ENCODE measurements at regions not wholly inside any gene's neighbourhood (a gene's known extent, or its start where the extent isn't known, plus 50 kb on each side); places are given as distances from the start of the nearest gene placed in this dataset.
"Not testable (repeated sequence)": the region's sequence is repeated elsewhere in the genome, so short reads cannot be mapped to it uniquely, and the experiment has no call there.

GRCh38 chr20:48025051-48025515 lies 239.8 kb upstream of the SULF2 start:
- DNase-seq (ENCODE audit: low read depth), result peak; percentile 50
- TF ChIP-seq, protein P1, sequence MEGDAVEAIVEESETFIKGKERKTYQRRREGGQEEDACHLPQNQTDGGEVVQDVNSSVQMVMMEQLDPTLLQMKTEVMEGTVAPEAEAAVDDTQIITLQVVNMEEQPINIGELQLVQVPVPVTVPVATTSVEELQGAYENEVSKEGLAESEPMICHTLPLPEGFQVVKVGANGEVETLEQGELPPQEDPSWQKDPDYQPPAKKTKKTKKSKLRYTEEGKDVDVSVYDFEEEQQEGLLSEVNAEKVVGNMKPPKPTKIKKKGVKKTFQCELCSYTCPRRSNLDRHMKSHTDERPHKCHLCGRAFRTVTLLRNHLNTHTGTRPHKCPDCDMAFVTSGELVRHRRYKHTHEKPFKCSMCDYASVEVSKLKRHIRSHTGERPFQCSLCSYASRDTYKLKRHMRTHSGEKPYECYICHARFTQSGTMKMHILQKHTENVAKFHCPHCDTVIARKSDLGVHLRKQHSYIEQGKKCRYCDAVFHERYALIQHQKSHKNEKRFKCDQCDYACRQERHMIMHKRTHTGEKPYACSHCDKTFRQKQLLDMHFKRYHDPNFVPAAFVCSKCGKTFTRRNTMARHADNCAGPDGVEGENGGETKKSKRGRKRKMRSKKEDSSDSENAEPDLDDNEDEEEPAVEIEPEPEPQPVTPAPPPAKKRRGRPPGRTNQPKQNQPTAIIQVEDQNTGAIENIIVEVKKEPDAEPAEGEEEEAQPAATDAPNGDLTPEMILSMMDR (IDR thresholded peaks at IDR 0.05; ENCODE audit: insufficient read depth, low read length, poor library complexity, severe bottlenecking), result no peak
- Histone ChIP-seq H3K36me3 (ENCODE audit: control insufficient read depth, insufficient read depth, low read length) (no peaks in the 10 kb centered on the region), H3K27me3 (ENCODE audit: control insufficient read depth, insufficient read depth, low read length) (no peaks in the 10 kb centered on the region), H3K4me3 (ENCODE audit: low read depth, low read length) (no peak overlapping the region)

DNA sequence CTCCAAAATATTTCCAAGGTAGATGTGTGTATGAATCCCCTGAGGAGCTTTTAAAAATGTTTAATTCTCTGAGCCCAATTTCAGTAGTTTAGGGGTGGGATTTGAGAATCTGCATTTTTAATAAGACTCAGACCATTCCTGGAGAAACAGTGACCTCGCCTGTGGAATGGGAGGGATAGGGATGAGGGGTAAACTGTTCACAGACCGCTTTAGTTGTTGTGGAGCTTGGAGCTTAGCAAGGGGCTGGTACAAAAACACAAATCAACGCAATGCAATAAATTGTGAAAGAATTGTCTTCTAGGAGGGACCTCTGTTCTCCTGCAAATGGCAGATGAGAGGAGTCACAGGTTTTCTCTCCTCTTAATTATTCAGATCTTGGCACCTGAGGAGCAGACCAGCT lies 239.3 kb upstream of the SULF2 start:
- no peak for DNase-seq (ENCODE audit: low read depth)
- H3K4me3 ChIP-seq (ENCODE audit: low read depth, low read length), result no peak overlapping the region

GRCh38 chr20:48020696-48021095 lies 235.4 kb upstream of the SULF2 start:
- H3K4me3 ChIP-seq (ENCODE audit: low read depth, low read length); DNase-seq (ENCODE audit: low read depth); H3K36me3 ChIP-seq (ENCODE audit: control insufficient read depth, insufficient read depth, low read length); H3K27me3 ChIP-seq (ENCODE audit: control insufficient read depth, insufficient read depth, low read length): not testable (repeated sequence)

More for the DNA sequence above, 239.3 kb upstream of the SULF2 start:
- no peaks in the 10 kb centered on the region for H3K36me3 ChIP-seq (ENCODE audit: control insufficient read depth, insufficient read depth, low read length)
- TF ChIP-seq, protein P1 (IDR thresholded peaks at IDR 0.05; ENCODE audit: insufficient read depth, low read length, poor library complexity, severe bottlenecking), result no peak
- H3K27me3 ChIP-seq (ENCODE audit: control insufficient read depth, insufficient read depth, low read length), result no peaks in the 10 kb centered on the region

GRCh38 chr20:48019940-48020339 lies 234.7 kb upstream of the SULF2 start:
- DNase-seq (ENCODE audit: low read depth), result no peak
- TF ChIP-seq, protein P1 (IDR thresholded peaks at IDR 0.05; ENCODE audit: insufficient read depth, low read length, poor library complexity, severe bottlenecking), result no peak
- H3K27me3 ChIP-seq (ENCODE audit: control insufficient read depth, insufficient read depth, low read length), result peaks cover 2% of the 10 kb centered on the region
- H3K4me3 ChIP-seq (ENCODE audit: low read depth, low read length), result no peak overlapping the region
- no peaks in the 10 kb centered on the region for H3K36me3 ChIP-seq (ENCODE audit: control insufficient read depth, insufficient read depth, low read length)

GRCh38 chr20:48019496-48019895 lies 234.2 kb upstream of the SULF2 start:
- Histone ChIP-seq H3K27me3 (ENCODE audit: control insufficient read depth, insufficient read depth, low read length) (peaks cover 2% of the 10 kb centered on the region), H3K4me3 (ENCODE audit: low read depth, low read length) (no peak overlapping the region), H3K36me3 (ENCODE audit: control insufficient read depth, insufficient read depth, low read length) (no peaks in the 10 kb centered on the region)
- no peak for DNase-seq (ENCODE audit: low read depth)
- TF ChIP-seq, protein P1 (IDR thresholded peaks at IDR 0.05; ENCODE audit: insufficient read depth, low read length, poor library complexity, severe bottlenecking), result no peak

DNA sequence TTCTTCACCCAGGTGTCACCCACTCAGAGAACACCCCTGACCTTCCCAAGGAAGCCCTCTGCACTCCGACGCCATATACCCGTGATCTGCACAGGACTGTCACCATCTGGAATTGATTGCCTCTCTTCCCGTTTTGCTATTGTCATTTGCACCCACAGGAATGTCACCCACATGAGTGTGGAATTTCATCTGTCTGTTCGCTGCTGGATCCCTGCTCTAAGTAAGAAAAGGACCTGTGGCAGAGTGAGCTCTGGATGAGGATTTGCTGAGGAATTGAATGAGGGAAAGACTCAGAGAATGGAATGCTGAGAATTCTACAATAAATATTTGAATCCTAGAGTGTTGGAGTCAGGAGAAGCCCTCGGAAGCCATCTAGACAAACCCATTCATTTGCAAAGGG lies 233.6 kb upstream of the SULF2 start:
- DNase-seq (ENCODE audit: low read depth); H3K27me3 ChIP-seq (ENCODE audit: control insufficient read depth, insufficient read depth, low read length); H3K4me3 ChIP-seq (ENCODE audit: low read depth, low read length); H3K36me3 ChIP-seq (ENCODE audit: control insufficient read depth, insufficient read depth, low read length): not testable (repeated sequence)

DNA sequence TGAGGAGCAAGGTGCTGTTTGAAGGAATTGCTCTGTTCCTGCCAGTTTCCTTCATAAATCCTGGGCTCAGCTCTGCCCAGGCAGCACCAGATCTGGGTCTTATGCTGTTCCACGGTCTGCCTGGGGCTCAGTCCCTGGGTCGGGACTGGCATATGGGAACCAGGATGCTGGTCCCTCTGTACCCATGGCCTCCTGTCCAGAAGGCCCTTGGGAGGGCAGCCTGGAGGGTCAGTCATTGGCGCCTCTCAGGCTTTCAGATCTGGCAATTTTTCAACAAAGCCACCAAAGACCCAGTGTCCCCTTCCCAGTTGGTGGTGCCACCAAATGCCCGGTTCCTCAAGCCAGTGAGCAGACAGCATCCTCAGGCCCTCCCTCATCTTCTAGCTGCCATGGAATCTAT lies 232.7 kb upstream of the SULF2 start:
- TF ChIP-seq, protein P1 (IDR thresholded peaks at IDR 0.05; ENCODE audit: insufficient read depth, low read length, poor library complexity, severe bottlenecking), result no peak
- H3K36me3 ChIP-seq (ENCODE audit: control insufficient read depth, insufficient read depth, low read length), result no peaks in the 10 kb centered on the region
- no peak for DNase-seq (ENCODE audit: low read depth)
- peaks cover 2% of the 10 kb centered on the region for H3K27me3 ChIP-seq (ENCODE audit: control insufficient read depth, insufficient read depth, low read length)
- no peak overlapping the region for H3K4me3 ChIP-seq (ENCODE audit: low read depth, low read length)
